ENCODE measurements at regions not wholly inside any gene's neighbourhood (a gene's known extent, or its start where the extent isn't known, plus 50 kb on each side); places are given as distances from the start of the nearest gene placed in this dataset.

DNA sequence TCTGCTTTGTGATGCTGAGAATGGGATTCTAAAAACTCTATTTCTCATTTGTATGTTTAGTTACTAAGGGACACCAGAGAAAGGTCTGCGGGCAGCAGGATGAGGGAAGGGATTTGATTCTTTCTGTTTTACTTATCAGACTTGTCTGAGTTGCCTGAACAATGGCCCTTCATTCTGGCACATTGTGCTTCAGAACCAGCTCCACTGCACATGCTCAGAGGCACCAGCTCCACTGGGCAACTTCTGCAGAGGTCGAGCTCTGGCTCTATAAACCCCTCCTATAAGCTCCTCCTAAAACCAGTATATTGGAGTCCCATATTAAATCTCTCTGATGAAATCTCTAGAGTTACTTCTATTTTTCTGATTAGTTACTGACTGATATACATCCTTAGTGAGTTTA lies 453.2 kb upstream of the CDIN1 start:
- H3K36me3 ChIP-seq (ENCODE audit: control insufficient read depth, insufficient read depth, low read length) = no peaks in the 10 kb centered on the region
- no peak overlapping the region for H3K4me3 ChIP-seq (ENCODE audit: low read depth, low read length)
- DNase-seq (ENCODE audit: low read depth) = no peak
- no peaks in the 10 kb centered on the region for H3K27me3 ChIP-seq (ENCODE audit: control insufficient read depth, insufficient read depth, low read length)
- TF ChIP-seq, protein P1, sequence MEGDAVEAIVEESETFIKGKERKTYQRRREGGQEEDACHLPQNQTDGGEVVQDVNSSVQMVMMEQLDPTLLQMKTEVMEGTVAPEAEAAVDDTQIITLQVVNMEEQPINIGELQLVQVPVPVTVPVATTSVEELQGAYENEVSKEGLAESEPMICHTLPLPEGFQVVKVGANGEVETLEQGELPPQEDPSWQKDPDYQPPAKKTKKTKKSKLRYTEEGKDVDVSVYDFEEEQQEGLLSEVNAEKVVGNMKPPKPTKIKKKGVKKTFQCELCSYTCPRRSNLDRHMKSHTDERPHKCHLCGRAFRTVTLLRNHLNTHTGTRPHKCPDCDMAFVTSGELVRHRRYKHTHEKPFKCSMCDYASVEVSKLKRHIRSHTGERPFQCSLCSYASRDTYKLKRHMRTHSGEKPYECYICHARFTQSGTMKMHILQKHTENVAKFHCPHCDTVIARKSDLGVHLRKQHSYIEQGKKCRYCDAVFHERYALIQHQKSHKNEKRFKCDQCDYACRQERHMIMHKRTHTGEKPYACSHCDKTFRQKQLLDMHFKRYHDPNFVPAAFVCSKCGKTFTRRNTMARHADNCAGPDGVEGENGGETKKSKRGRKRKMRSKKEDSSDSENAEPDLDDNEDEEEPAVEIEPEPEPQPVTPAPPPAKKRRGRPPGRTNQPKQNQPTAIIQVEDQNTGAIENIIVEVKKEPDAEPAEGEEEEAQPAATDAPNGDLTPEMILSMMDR (IDR thresholded peaks at IDR 0.05; ENCODE audit: insufficient read depth, low read length, poor library complexity, severe bottlenecking) = no peak

DNA sequence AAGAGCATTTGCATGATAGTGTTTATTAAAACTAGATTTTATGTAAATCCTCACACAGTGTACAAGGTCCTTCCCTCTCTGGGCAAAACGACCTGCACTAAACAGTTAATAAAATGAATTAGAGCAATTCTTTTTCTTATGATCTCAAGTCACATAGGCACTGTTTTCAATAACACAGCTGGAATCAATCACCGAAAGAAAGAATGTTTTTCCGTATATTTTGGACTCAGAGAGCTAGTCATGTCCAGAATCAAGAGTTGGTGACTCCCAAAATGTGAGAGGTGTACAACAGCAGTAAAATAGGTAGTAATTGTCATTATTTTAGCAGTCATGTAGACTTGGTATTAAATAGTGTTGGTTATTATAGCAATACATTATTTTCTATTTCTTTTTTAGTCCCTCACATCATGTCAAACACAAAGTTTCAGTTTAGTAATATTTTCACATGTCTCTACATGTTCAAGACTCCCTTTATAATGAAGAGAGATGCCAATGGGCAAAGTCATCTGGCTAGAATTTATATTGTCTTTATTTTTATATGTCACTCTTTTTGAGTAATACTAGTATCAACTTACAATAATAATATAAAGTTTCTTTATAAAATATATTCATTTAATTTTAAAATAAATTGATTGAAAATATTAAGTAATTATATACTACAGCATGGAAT lies 448.6 kb upstream of the CDIN1 start:
- Histone ChIP-seq H3K27me3 (ENCODE audit: control insufficient read depth, insufficient read depth, low read length) (no peaks in the 10 kb centered on the region), H3K4me3 (ENCODE audit: low read depth, low read length) (no peak overlapping the region), H3K36me3 (ENCODE audit: control insufficient read depth, insufficient read depth, low read length) (no peaks in the 10 kb centered on the region)
- DNase-seq (ENCODE audit: low read depth) = no peak
- TF ChIP-seq, protein P1 (IDR thresholded peaks at IDR 0.05; ENCODE audit: insufficient read depth, low read length, poor library complexity, severe bottlenecking) = no peak

DNA sequence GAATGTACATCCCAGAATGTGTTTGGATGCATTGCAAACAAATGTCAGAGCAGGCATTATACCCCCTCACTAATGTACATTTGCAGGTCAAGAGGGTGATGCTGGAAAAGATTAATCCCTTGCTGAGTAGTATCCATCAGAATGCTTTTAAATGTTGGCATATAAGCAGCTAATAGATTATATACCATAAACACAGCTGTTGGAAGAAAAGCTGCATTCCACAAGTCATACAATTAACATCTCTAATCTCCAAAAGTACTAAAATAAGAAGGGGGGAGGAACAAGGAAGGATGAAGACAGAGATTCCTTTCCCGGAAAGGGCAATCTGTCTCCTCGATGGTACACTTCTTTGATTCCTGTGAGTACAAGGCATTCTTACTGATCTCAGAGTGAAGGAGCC lies 445.7 kb upstream of the CDIN1 start:
- no peaks in the 10 kb centered on the region for H3K27me3 ChIP-seq (ENCODE audit: control insufficient read depth, insufficient read depth, low read length)
- no peaks in the 10 kb centered on the region for H3K36me3 ChIP-seq (ENCODE audit: control insufficient read depth, insufficient read depth, low read length)
- H3K4me3 ChIP-seq (ENCODE audit: low read depth, low read length) = no peak overlapping the region
- TF ChIP-seq, protein P1 (IDR thresholded peaks at IDR 0.05; ENCODE audit: insufficient read depth, low read length, poor library complexity, severe bottlenecking) = no peak
- DNase-seq (ENCODE audit: low read depth) = no peak

DNA sequence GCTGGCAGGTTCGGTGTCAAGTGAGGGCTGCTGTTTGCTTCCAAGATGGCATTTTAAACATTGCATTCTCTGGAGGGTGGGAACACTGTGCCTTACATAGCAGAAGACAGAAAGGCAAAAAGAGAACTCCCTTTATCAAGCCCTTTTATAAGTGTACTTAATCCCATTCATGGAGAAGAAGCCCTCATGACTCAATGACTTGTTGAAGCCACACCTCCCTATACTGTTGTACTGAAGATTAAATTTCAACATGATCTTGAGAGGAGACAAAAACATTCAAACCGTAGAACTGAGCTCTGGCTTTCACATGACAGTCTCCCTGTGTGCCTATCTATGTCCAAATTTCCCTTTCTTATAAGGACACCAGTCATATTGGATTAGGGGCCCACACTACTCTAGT lies 443.4 kb upstream of the CDIN1 start:
- H3K27me3 ChIP-seq (ENCODE audit: control insufficient read depth, insufficient read depth, low read length) = no peaks in the 10 kb centered on the region
- no peak for DNase-seq (ENCODE audit: low read depth)
- no peak overlapping the region for H3K4me3 ChIP-seq (ENCODE audit: low read depth, low read length)
- H3K36me3 ChIP-seq (ENCODE audit: control insufficient read depth, insufficient read depth, low read length) = no peaks in the 10 kb centered on the region
- TF ChIP-seq, protein P1 (IDR thresholded peaks at IDR 0.05; ENCODE audit: insufficient read depth, low read length, poor library complexity, severe bottlenecking) = no peak

DNA sequence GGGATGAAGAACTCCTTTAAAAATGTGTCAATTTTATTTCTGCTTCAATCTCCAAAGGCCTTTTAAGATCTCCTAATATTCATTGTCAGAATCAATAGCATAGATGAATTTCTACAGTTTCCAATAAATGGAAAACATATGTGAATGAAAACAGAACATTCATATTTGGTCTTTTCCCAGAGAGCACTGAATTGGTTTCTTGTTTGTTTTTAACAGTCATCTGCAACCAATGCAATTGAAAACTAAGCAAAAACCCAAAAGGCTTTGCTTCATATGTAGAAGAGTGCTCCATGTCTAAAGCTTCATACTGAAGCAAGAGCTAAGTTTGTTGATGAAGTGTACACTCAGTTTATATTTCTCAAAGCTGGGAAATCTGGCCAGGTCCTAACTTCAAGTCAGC lies 426.5 kb upstream of the CDIN1 start:
- no peak for DNase-seq (ENCODE audit: low read depth)
- no peak overlapping the region for H3K4me3 ChIP-seq (ENCODE audit: low read depth, low read length)
- H3K36me3 ChIP-seq (ENCODE audit: control insufficient read depth, insufficient read depth, low read length) = no peaks in the 10 kb centered on the region
- TF ChIP-seq, protein P1 (IDR thresholded peaks at IDR 0.05; ENCODE audit: insufficient read depth, low read length, poor library complexity, severe bottlenecking) = no peak
- no peaks in the 10 kb centered on the region for H3K27me3 ChIP-seq (ENCODE audit: control insufficient read depth, insufficient read depth, low read length)

DNA sequence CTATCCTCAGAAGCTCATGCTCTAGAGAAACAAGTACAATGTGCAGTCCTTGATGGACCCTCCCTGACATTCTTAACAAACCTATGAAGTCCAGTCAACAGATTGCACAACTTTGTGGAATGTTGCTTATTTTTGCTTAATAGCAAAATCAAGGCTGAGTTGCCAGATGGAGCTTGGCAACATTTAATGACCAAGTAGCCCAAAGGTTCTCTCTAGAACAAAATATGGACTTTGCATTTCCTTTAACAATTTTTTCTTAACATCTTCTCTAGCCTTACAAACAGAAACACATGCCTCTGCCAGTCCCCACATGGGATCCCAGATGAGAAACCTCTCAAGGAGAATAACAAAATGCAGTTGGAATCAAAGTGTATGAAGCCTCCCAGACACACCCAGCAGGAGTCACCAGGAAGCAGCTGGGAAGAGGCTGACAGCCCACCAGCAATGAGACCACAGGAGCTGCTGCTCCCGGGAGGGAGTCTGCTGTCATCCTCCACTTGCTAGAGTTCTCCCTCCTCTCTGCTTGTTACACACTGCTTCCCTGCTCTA lies 422.5 kb upstream of the CDIN1 start:
- Histone ChIP-seq H3K27me3 (ENCODE audit: control insufficient read depth, insufficient read depth, low read length) (no peaks in the 10 kb centered on the region), H3K36me3 (ENCODE audit: control insufficient read depth, insufficient read depth, low read length) (no peaks in the 10 kb centered on the region), H3K4me3 (ENCODE audit: low read depth, low read length) (no peak overlapping the region)
- TF ChIP-seq, protein P1 (IDR thresholded peaks at IDR 0.05; ENCODE audit: insufficient read depth, low read length, poor library complexity, severe bottlenecking) = no peak
- no peak for DNase-seq (ENCODE audit: low read depth)
